Brain microvascular endothelial cell (primary cell): ENCODE measurements at regions not wholly inside any gene's neighbourhood (a gene's known extent, or its start where the extent isn't known, plus 50 kb on each side); places are given as distances from the start of the nearest gene placed in this dataset.

ENCODE experiments used
- DNase-seq: peaks from one replicate; pipeline ENCODE4 v3.0.0-alpha.2; 2020
- H3K27ac ChIP-seq: fragments of 250-450 bp; sonication (Bioruptor Pico); 2 replicates; pipeline ENCODE4 v1.5.1; 2020; ENCODE audit warnings: mild to moderate bottlenecking, moderate library complexity
- H3K27me3 ChIP-seq: fragments of 250-450 bp; sonication (Bioruptor Pico); replicated peaks from 2 replicates; pipeline ENCODE4 v1.5.1; 2020; ENCODE audit warnings: mild to moderate bottlenecking
- H3K36me3 ChIP-seq: fragments of 250-450 bp; sonication (Bioruptor Pico); replicated peaks from 2 replicates; pipeline ENCODE4 v1.5.1; 2020; ENCODE audit warnings: mild to moderate bottlenecking
- H3K4me3 ChIP-seq: 2 replicates; pipeline ENCODE4 v1.5.1; 2011; ENCODE audit warnings: low read depth, mild to moderate bottlenecking, control low read depth, low read length, moderate library complexity
- in situ Hi-C: cut with HindIII; loops from 2 replicates; pipeline ENCODE4 v1.10.0; 2017; ENCODE audit warnings: low sequenced_read_pairs, low pct_ligation_motif_present
- TF ChIP-seq, protein P1 (sequence below): IDR thresholded peaks from 2 replicates; pipeline ENCODE4 v1.5.1; 2011; ENCODE audit warnings: low read depth, mild to moderate bottlenecking, moderate library complexity, low read length, control low read depth, inconsistent platforms; ENCODE audit errors: missing control alignments

GRCh38 chr2:224252631-224253030 lies 149.3 kb downstream of the FAM124B start:
- H3K36me3 ChIP-seq = no peaks in the 10 kb centered on the region
- in situ Hi-C loops = no loop called here
- TF ChIP-seq, protein P1, sequence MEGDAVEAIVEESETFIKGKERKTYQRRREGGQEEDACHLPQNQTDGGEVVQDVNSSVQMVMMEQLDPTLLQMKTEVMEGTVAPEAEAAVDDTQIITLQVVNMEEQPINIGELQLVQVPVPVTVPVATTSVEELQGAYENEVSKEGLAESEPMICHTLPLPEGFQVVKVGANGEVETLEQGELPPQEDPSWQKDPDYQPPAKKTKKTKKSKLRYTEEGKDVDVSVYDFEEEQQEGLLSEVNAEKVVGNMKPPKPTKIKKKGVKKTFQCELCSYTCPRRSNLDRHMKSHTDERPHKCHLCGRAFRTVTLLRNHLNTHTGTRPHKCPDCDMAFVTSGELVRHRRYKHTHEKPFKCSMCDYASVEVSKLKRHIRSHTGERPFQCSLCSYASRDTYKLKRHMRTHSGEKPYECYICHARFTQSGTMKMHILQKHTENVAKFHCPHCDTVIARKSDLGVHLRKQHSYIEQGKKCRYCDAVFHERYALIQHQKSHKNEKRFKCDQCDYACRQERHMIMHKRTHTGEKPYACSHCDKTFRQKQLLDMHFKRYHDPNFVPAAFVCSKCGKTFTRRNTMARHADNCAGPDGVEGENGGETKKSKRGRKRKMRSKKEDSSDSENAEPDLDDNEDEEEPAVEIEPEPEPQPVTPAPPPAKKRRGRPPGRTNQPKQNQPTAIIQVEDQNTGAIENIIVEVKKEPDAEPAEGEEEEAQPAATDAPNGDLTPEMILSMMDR = no peak
- H3K4me3 ChIP-seq = no peak overlapping the region
- H3K27ac ChIP-seq = no peak overlapping the region
- no peak for DNase-seq
- no peaks in the 10 kb centered on the region for H3K27me3 ChIP-seq

DNA sequence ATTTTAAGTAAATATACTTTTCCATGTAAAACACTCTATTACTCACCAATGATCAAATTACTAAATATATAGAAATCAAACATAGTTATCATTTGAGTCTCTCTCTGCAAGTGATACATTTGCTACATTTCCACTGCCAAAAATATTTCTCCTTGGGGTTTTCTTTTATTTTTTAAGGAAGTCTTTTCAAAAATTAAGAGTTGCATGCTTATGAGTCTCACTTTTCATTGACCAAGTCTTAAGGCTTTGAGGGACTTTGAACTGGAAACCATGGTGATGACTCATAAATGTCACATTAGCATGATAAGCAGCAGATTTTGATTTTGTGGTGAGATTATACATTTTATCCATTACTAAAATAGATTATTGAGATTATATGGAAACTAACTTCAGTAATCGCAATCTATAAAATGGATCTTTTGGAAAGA lies 152.9 kb downstream of the FAM124B start:
- TF ChIP-seq, protein P1 = no peak
- in situ Hi-C loops = no loop called here
- no peaks in the 10 kb centered on the region for H3K27me3 ChIP-seq
- H3K4me3 ChIP-seq = no peak overlapping the region
- no peak for DNase-seq
- no peaks in the 10 kb centered on the region for H3K36me3 ChIP-seq
- H3K27ac ChIP-seq = no peak overlapping the region

DNA sequence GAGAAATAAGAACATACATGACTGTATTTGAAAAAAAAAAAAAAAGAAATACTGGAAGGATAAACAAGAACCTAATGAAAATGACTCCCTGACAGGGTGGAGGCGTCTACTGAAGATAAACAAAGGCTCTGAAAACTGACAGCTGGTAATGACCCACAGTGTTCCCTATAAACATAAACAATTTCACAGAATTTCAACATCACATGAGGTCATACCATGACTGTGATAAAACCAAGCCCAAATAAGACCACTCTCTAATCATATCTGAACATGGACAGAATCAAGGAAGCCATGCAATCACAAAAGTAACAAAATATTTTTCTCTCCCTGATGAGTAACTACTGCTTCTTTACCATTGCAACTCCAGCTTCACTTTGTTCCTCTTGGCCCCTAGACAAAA lies 159.3 kb downstream of the FAM124B start:
- no peaks in the 10 kb centered on the region for H3K27me3 ChIP-seq
- TF ChIP-seq, protein P1 = no peak
- H3K36me3 ChIP-seq = no peaks in the 10 kb centered on the region
- no peak for DNase-seq
- H3K4me3 ChIP-seq = no peak overlapping the region
- in situ Hi-C loops = no loop called here
- H3K27ac ChIP-seq = no peak overlapping the region

DNA sequence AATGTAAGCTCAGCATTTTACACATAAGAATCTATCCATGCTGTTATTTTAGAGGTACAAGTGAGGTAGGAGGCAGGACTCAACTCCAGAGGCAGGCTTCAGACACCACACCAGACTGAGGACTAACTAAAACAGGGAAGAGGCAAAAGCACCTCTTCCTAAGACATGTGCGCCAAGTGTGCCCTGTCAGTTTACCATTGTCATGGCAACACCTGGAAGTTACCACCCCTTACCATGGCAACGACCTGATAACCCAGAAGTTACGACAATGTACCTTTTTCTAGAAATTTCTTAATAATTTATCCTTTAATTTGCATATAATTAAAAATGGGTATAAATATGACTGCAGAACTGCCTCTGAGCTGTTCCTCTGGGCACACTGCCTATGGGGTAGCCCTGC lies 160.1 kb downstream of the FAM124B start:
- in situ Hi-C loops = no loop called here
- Histone ChIP-seq H3K27me3 (no peaks in the 10 kb centered on the region), H3K27ac (no peak overlapping the region), H3K36me3 (no peaks in the 10 kb centered on the region), H3K4me3 (no peak overlapping the region)
- TF ChIP-seq, protein P1 = no peak
- no peak for DNase-seq

DNA sequence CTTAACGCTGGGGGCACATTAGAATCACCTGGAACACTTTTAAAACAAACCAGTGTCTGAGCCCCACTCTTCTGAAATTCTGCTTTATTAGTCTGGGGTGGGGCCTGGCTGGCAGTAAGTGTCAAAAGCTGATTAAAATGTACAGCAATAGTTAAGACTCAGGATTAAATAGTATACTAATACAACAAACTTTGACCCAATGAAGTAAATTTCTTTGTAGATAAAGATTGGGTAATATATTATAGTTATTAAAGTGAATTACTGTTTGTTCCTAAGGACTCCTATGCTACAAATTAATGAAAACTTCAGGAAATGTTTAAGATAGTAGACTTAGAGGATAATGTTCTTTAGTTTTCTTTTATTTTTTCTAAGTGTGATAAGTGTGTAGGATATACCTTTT lies 160.9 kb downstream of the FAM124B start:
- H3K27ac ChIP-seq = no peak overlapping the region
- in situ Hi-C loops = no loop called here
- no peaks in the 10 kb centered on the region for H3K27me3 ChIP-seq
- TF ChIP-seq, protein P1 = no peak
- no peaks in the 10 kb centered on the region for H3K36me3 ChIP-seq
- DNase-seq = no peak
- H3K4me3 ChIP-seq = no peak overlapping the region

DNA sequence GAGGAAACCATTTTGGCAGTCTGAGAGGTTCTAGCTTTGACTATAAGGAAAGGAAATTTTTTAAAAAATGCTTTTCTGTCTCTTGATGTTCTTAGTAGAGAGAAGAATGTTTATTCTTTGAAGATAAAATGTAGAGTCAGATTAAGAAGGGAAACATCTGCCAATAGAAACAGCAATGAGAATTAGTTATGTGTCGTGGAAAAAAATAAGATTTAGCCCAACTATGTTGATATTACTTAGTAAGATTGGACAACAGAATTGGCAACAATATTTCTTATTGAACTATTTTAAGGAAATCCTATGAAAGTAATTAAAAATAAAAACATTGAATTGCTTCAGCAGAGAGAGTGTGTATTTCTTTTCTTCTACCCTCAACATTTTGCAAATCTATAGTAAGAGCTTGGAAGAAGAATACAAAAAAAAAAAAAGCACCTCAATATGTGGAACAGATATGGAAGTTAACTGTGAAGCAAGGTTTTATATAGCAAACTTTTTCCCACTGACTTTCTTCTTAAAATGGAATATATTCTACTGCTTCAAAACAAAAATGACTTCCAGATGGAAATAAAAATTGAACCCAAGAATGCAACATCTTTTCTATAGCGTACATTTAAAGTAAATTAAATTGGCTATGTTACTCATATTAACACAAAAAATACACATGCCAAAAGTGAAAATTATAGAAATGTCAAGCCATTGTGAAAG lies 177.9 kb downstream of the FAM124B start:
- H3K27me3 ChIP-seq = no peaks in the 10 kb centered on the region
- TF ChIP-seq, protein P1 = no peak
- in situ Hi-C loops = no loop called here
- H3K4me3 ChIP-seq = no peak overlapping the region
- no peak for DNase-seq
- H3K36me3 ChIP-seq = no peaks in the 10 kb centered on the region
- H3K27ac ChIP-seq = no peak overlapping the region
